ENCODE measurements at regions not wholly inside any gene's neighbourhood (a gene's known extent, or its start where the extent isn't known, plus 50 kb on each side); places are given as distances from the start of the nearest gene placed in this dataset.

GRCh38 chr7:16062269-16062668, 359.1 kb downstream of the CRPPA start:
- no peak for TF ChIP-seq TAF1 (IDR thresholded peaks at IDR 0.05; ENCODE audit: borderline replicate concordance, low read depth, low read length)
- no peak for FAIRE-seq
- no peak for DNase-seq (ENCODE audit: insufficient read length)

GRCh38 chr7:16061630-16062029, 359.7 kb downstream of the CRPPA start:
- TF ChIP-seq TAF1 (IDR thresholded peaks at IDR 0.05; ENCODE audit: borderline replicate concordance, low read depth, low read length) = no peak
- TF ChIP-seq POLR2A (IDR thresholded peaks at IDR 0.05; ENCODE audit: low read depth, low read length) = no peak
- no peak for TF ChIP-seq POLR2AphosphoS5 (IDR thresholded peaks at IDR 0.05; ENCODE audit: low read depth, low read length)

GRCh38 chr7:16061011-16061410, 360.3 kb downstream of the CRPPA start:
- TF ChIP-seq POLR2A (IDR thresholded peaks at IDR 0.05; ENCODE audit: low read depth, low read length) (no peak), POLR2AphosphoS5 (IDR thresholded peaks at IDR 0.05; ENCODE audit: low read depth, low read length) (no peak), TAF1 (IDR thresholded peaks at IDR 0.05; ENCODE audit: borderline replicate concordance, low read depth, low read length) (no peak)
- DNase-seq (ENCODE audit: insufficient read length) (no peak), FAIRE-seq (no peak)

More at GRCh38 chr7:16061630-16062029, 359.7 kb downstream of the CRPPA start:
- FAIRE-seq (no peak), DNase-seq (ENCODE audit: insufficient read length) (no peak)

GRCh38 chr7:16060502-16060901, 360.8 kb downstream of the CRPPA start:
- TF ChIP-seq POLR2AphosphoS5 (IDR thresholded peaks at IDR 0.05; ENCODE audit: low read depth, low read length) (no peak), TAF1 (IDR thresholded peaks at IDR 0.05; ENCODE audit: borderline replicate concordance, low read depth, low read length) (no peak)
- no peak for FAIRE-seq
- no peak for DNase-seq (ENCODE audit: insufficient read length)

- FAIRE-seq (no peak), DNase-seq (ENCODE audit: insufficient read length) (no peak)
- TF ChIP-seq POLR2A (IDR thresholded peaks at IDR 0.05; ENCODE audit: low read depth, low read length) (no peak), POLR2AphosphoS5 (IDR thresholded peaks at IDR 0.05; ENCODE audit: low read depth, low read length) (no peak), TAF1 (IDR thresholded peaks at IDR 0.05; ENCODE audit: borderline replicate concordance, low read depth, low read length) (no peak)
Measured at GRCh38 chr7:16055263-16055976, 365.9 kb downstream of the CRPPA start.

- FAIRE-seq = no peak
- TF ChIP-seq POLR2A (IDR thresholded peaks at IDR 0.05; ENCODE audit: low read depth, low read length) (no peak), POLR2AphosphoS5 (IDR thresholded peaks at IDR 0.05; ENCODE audit: low read depth, low read length) (no peak), TAF1 (IDR thresholded peaks at IDR 0.05; ENCODE audit: borderline replicate concordance, low read depth, low read length) (no peak)
- no peak for DNase-seq (ENCODE audit: insufficient read length)
Measured at GRCh38 chr7:16051561-16052255, 365.2 kb upstream of the MEOX2 start.

GRCh38 chr7:16046041-16046440, 359.6 kb upstream of the MEOX2 start:
- FAIRE-seq = no peak
- no peak for TF ChIP-seq POLR2AphosphoS5 (IDR thresholded peaks at IDR 0.05; ENCODE audit: low read depth, low read length)
- no peak for TF ChIP-seq TAF1 (IDR thresholded peaks at IDR 0.05; ENCODE audit: borderline replicate concordance, low read depth, low read length)
- no peak for DNase-seq (ENCODE audit: insufficient read length)

- no peak for TF ChIP-seq POLR2A (IDR thresholded peaks at IDR 0.05; ENCODE audit: low read depth, low read length)
- no peak for TF ChIP-seq TAF1 (IDR thresholded peaks at IDR 0.05; ENCODE audit: borderline replicate concordance, low read depth, low read length)
- TF ChIP-seq POLR2AphosphoS5 (IDR thresholded peaks at IDR 0.05; ENCODE audit: low read depth, low read length) = no peak
- FAIRE-seq = no peak
- no peak for DNase-seq (ENCODE audit: insufficient read length)
Measured at GRCh38 chr7:16045296-16045695, 358.8 kb upstream of the MEOX2 start.

- no peak for DNase-seq (ENCODE audit: insufficient read length)
- no peak for TF ChIP-seq POLR2A (IDR thresholded peaks at IDR 0.05; ENCODE audit: low read depth, low read length)
- TF ChIP-seq TAF1 (IDR thresholded peaks at IDR 0.05; ENCODE audit: borderline replicate concordance, low read depth, low read length) = no peak
- TF ChIP-seq POLR2AphosphoS5 (IDR thresholded peaks at IDR 0.05; ENCODE audit: low read depth, low read length) = no peak
- FAIRE-seq = no peak
Measured at GRCh38 chr7:16044645-16045044, 358.2 kb upstream of the MEOX2 start.

- FAIRE-seq = no peak
- TF ChIP-seq POLR2AphosphoS5 (IDR thresholded peaks at IDR 0.05; ENCODE audit: low read depth, low read length) (no peak), TAF1 (IDR thresholded peaks at IDR 0.05; ENCODE audit: borderline replicate concordance, low read depth, low read length) (no peak), POLR2A (IDR thresholded peaks at IDR 0.05; ENCODE audit: low read depth, low read length) (no peak)
- DNase-seq (ENCODE audit: insufficient read length) = no peak
Measured at GRCh38 chr7:16040346-16040745, 353.9 kb upstream of the MEOX2 start.

GRCh38 chr7:16038906-16039305, 352.4 kb upstream of the MEOX2 start:
- TF ChIP-seq POLR2A (IDR thresholded peaks at IDR 0.05; ENCODE audit: low read depth, low read length) = no peak
- no peak for TF ChIP-seq POLR2AphosphoS5 (IDR thresholded peaks at IDR 0.05; ENCODE audit: low read depth, low read length)
- TF ChIP-seq TAF1 (IDR thresholded peaks at IDR 0.05; ENCODE audit: borderline replicate concordance, low read depth, low read length) = no peak
- FAIRE-seq = no peak

GRCh38 chr7:16035392-16035791, 348.9 kb upstream of the MEOX2 start:
- DNase-seq (ENCODE audit: insufficient read length) = no peak
- no peak for FAIRE-seq
- TF ChIP-seq POLR2AphosphoS5 (IDR thresholded peaks at IDR 0.05; ENCODE audit: low read depth, low read length) = no peak
- no peak for TF ChIP-seq TAF1 (IDR thresholded peaks at IDR 0.05; ENCODE audit: borderline replicate concordance, low read depth, low read length)
- TF ChIP-seq POLR2A (IDR thresholded peaks at IDR 0.05; ENCODE audit: low read depth, low read length) = no peak

More at GRCh38 chr7:16038906-16039305, 352.4 kb upstream of the MEOX2 start:
- DNase-seq (ENCODE audit: insufficient read length) = no peak

Measured in GM12892 (cell line).